ENCODE measurements at regions not wholly inside any gene's neighbourhood (a gene's known extent, or its start where the extent isn't known, plus 50 kb on each side); places are given as distances from the start of the nearest gene placed in this dataset.

GRCh38 chr4:184898793-184899192 lies 73.0 kb upstream of the ACSL1 start (continued):
- no peak for TF ChIP-seq MAX (IDR thresholded peaks at IDR 0.05)

Measured in H1 (cell line).